GM18873 (cell line): ENCODE measurements at regions not wholly inside any gene's neighbourhood (a gene's known extent, or its start where the extent isn't known, plus 50 kb on each side); places are given as distances from the start of the nearest gene placed in this dataset.
"Not testable (repeated sequence)": the region's sequence is repeated elsewhere in the genome, so short reads cannot be mapped to it uniquely, and the experiment has no call there.

Experiments used
- ATAC-seq: cut with Tn5 transposase; IDR thresholded peaks from one replicate; pipeline ENCODE4 v1.9.1; 2021; ENCODE audit warnings: mild to moderate bottlenecking, moderate library complexity, moderate number of reproducible peaks; ENCODE audit not compliant: unreplicated experiment, low FRiP score

DNA sequence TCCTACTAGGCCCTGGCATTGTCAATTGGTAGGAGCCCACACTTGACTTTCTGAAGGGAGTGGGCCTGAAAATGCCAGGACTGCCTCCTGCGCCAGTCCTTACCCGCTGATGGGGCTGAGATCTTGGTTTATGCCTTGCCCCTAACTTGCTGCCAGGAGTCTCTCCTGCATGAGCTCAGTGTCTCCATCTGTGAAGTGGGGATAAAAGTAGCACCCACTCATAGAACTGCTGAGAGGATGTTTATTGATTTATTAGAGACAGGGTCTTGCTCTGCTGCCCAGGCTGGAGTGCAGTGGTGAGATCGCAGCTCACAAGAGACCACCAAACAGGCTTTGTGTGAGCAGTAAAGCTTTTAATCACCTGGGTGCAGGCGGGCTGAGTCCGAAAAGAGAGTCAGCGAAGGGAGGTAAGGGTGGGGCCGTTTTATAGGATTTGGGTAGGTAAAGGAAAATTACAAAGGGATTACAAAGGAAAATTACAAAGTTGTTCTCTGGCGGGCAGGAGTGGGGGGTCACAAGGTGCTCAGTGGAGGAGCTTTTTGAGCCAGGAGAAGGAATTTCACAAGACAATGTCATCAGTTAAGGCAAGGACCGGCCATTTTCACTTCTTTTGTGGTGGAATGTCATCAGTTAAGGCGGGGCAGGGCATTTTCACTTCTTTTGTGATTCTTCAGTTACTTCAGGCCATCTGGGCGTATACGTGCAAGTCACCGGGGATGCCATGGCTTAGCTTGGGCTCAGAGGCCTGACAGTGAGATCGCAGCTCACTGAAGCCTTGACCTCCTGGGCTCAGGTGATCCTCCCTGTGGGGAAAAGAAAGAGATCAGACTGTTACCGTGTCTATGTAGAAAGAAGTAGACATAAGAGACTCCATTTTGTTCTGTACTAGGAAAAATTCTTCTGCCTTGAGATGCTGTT, 93.7 kb downstream of the LSM3 start:
- ATAC-seq: not testable (repeated sequence)

DNA sequence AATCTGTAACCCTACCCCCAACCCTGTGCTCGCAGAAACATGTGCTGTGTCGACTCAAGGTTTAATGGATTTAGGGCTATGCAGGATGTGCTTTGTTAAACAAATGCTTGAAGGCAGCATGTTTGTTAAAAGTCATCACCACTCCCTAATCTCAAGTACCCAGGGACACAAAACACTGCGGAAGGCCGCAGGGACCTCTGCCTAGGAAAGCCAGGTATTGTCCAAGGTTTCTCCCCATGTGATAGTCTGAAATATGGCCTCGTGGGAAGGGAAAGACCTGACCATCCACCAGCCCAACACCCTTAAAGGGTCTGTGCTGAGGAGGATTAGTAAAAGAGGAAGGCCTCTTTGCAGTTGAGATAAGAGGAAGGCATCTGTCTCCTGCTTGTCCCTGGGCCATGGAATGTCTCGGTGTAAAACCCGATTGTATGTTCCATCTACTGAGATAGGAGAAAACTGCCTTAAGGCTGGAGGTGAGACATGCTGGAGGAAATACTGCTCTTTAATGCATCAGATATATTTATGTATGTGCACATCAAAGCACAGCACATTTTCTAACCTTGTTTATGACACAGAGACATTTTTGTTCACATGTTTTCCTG, 94.4 kb downstream of the LSM3 start:
- not testable (repeated sequence) for ATAC-seq

DNA sequence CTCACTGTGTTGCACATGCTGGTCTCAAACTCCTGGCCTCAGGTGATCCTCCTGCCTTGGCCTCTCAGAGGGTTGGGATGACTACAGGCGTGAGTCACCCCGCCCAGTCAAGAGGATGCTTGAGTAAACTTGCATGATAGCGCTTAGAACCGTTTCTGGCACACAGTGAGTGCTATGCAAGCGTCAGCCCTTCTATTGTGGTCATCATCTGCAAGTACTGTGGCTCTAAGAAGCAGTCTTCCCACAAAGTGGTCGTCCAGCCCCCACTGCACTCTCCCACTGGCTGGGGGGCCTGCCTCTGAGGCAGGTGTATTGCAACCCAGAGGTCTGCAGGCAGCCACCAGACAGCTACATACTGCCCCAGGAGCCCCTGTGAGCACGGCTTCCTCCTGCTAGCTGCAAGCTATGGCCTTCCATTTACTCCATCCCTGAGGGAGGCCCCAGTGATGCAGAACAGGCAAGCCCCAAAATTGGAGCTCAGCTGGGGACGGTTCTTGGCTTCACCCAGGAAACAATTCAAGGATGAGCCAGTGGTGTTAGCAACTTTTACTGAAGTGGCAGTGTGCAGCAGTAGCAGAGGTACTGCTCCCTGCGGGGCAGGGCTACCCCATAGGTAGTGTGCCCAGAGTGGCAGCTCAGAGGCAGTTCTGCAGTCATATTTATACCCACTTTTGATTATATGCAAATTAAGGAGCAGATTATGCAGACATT, 95.4 kb downstream of the LSM3 start:
- no peak for ATAC-seq

DNA sequence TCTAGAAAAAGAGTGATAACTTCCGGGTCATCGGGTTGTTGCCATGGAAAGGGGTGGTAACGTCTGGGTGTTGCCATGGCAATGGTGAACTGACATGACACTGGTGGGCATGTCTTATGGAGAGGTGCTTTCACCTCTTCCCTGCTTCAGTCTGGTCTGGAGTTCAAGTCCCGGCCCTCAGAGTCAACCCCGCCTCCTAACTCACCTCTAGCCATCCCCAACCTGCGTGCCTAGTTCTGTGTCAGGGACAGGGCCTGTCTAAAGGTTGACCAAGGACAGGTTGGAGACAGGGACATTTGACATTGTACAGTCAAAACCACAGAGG, 96.0 kb downstream of the LSM3 start:
- ATAC-seq: no peak

DNA sequence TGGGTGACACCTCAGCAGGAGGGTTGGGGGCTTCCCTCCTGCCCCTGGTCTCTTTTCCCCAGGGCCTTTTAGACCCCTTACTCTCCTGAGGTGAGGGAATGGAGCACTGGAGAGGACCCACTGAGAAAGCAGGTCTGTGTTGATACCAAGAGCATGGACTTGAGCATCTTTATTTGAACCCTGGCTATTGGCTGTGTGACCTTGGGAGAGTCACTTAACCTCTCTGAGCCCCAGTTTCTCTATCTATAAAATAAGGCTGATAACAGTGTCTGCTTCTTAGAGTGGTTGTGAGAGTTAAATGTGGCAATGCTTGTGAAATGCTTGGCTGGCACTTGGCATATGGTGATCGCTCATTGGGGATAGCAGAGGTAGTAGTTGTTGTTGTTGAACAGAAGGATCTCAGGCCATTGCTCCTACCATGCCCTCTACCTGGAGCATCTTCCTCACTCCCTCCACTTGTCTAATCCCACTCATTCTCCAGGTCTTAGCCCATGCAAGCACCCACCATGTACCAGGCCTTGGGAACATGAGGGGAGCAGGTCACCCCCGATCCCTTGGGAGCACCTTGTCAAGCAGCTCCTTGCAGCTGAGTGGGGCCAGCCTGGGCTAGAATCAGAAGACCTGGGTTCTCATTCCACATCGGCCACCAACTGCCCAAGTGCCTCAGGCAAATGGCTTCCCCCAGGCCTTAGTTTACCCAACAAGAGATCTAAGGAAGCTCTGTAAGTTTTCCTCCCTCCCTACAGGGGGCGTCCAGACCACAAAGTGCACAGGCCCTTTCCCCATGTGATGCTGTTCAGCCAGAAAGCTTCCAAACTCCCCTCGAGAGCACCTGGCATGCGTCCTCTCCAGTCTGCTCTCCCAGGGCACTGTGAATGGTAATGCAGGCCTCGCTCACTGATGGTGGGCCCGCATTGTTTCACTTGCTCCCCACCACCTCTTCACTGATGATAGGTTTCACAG, 96.7 kb downstream of the LSM3 start:
- ATAC-seq: no peak

DNA sequence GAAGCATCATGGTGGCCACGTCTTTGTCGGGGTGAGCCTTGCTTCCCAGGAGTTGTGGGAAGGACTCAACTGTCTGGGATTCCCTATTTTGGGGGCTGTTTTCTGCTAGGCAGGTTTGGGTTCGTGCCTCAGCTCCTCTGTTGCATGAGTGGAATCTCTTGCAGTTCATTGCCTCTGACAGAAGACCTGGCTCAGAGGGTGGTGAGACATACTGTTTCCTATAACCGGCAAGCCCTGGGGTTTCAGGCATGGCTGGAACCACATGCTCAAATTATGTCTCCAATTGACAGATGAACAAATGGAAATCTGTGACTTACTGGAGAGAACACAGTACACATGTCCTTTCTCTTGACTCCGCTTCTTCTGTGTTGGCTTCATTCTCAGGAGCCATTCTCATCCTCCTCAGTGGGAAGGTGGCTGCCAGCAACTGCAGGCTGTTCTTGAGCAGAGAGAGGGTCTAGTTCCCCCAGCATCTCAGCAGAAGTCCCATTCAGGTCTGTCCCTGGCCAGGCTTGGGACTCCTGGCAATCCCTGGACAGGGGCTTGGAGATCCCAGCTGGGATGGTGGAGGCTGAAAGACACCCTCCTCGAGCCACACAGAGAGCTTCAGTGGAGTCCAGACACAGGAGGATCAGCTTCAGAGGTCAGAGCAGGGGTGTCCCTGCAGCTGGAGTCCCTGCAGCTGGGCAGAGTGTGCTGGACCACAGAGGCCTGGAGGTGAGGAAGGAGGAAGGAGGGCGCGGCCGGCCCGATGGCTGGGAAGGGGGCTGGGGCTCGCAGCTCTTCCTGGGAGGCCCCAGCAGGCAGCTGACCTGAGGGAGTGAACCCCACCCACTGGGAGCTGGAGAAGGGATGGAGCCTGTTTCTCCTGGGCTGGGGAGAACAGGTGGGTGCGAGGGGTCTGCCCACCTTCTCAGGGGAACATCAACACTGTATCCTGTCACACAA, 97.6 kb downstream of the LSM3 start:
- ATAC-seq: no peak

DNA sequence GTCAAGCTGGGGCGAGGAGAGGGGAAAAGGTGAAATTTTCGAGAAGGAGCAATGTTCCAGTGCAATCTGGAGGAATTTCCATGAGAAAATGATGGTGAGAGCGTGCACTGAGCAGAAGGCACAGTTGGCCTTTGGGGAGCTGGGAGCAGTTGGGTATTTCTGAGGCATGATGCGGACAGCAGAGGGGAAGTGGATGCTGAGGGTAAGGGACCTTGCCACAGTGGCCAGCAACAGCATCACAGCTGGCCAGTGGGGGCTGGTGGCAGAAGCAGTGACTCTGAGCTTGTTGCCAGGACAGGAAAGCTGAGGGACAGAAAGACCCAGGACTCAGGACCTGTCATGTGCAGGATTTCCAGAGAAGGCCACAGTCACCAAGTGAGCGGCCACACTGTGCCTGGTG, 98.9 kb downstream of the LSM3 start:
- ATAC-seq: no peak

DNA sequence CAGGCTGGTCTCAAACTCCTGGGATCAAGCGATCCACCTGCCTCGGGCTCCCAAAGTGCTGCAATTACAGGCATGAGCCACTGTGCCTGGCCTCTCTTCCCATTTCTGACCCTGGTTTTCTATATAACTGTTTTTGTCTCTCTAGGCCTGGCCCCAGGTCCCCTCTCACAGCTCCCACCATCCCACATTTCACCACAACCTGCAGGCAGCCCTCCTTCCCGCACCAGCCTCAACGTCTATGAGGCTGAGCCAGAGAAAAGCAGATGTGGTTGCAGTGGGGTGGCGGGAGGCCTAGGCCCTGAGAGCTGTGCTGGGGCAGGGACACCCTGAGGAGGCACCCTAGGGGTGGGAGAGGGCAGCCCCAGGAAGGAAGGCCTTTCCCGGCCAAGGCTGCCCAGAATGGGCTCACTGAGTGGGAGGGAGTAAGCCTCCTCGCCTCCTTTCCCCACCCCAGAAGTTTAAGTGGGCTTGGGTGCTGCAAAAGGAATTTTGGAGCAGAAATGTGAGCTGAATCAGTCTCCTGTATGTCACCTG, 99.7 kb downstream of the LSM3 start:
- no peak for ATAC-seq

DNA sequence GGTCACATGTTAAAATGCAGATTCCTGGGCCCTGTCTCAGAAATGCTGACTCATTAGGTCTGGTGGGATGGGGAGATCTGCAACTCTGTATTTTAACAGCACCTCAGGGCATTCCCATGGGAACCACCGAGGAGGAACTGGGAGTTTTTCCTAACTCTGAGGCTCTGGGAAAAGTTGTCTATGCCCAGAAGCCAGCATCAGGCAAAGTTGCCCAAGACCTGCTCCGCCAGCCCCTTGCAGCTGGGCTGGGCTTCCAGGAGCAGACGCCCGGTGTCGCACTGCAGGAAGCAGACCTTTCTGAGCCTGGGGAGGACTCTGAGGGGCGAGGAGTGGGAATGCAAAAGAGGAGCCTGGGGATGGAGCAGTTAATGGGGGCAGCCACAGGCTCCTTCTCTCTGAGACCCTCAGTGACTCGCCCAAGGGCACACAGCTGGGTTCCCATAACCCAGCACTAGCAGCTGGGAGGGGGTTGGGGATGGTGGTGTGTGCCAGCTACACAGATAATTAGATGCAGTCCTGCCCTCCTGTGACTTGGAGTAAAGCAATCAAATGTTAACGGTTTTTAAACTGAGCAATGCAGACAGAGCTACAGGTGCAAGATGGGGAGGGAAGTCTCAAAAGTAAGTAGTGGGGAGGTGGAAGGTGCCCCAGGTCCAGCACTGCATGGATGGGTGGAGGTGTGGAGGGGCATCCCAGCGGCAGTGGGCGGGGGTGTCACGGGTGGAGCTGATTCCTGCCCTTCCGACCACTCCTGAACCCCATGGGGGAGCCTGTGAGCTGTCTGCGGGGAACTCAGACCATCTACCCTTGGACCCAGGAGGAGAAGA, 100.4 kb downstream of the LSM3 start:
- no peak for ATAC-seq

DNA sequence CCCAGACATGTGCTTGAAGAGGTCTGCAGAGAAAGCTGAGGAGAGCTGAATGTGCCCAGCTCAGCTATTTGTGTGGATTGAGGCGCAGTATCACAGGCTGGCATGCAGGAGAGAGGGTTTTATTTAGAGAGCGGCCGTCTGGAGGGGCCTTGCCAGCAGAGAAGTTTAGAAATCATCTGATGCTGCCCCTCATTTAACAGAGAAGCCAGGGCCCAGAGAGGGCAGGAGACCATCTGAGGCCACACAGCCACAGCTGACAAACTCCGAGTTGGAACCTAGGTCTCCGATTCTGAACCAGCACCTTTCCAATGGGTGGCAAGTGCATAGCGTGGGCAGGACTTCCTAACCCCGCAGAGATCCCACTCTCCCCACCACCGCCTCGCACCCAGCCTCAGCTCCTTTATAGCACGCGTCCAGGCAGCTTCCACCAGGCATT, 101.0 kb downstream of the LSM3 start:
- ATAC-seq: no peak

DNA sequence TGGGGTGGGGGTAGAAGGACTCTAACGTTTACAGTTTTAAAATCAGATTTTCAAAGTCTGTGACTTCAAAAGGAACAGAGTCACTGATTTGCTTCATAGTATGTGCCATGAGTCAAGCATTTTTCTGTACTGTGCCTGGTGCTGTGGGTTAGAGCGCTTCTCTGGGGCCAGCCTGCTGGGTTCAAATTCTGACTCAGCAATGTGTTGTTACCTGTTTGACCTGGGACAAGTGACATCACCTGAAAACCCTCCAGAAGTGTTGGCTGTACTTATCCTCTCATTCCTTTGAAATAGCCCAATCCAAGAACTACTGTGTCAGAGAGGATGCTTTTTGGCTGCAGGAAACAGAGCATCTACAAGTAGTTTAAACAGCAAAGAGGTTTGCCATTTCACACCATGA, 101.7 kb downstream of the LSM3 start:
- ATAC-seq: no peak

DNA sequence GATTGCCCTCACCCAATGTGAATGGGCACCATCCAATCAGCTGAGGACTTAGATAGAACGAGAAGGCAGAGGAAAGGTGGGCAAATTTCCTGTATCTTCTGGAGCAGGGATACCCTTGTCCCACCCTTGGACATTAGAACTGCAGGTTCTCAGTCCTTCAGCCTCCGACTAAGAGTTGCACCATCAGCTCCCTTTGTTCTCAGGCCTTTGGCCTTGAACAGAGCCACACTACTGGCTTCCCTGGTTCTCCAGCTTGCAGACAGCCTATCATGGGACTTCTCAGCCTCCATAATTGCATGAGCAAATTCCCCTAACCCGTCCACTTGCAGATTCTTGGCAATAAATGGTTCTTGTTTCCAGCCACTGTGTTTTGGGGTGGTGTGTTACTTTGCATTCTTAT, 102.4 kb downstream of the LSM3 start:
- no peak for ATAC-seq

DNA sequence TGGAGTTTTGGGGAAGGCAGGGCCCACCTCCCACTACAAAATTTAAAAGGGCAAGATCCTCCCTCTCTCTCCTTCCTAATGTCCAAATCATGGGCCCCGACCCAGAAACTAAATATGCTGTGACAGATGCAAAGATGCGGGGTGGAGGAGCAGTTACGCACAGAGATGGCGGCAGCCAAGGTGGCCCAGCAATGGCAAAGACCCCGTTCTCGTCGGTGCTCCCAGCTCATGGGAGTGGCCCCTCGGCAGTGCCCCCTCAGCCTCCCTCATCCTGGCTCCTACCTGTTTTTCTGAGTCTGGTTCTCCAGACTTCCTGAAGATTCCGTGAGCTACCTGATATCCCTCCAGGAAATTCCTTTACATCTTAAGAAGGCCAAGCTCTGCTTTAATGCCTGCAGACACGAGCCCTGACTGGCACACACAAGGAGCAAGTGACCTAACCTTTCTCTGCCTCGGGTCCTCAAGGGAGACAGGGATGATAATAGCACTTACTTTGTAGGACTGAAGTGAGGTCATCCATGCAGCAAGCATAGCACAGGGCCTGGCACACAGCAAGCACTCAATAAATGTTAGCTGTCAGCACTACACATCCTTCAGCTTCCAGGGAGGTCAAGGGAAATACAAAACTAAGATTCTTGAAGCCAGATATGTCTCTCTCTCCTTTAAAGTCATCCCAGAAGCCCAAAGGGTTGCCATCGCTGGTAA, 103.5 kb downstream of the LSM3 start:
- ATAC-seq: no peak

DNA sequence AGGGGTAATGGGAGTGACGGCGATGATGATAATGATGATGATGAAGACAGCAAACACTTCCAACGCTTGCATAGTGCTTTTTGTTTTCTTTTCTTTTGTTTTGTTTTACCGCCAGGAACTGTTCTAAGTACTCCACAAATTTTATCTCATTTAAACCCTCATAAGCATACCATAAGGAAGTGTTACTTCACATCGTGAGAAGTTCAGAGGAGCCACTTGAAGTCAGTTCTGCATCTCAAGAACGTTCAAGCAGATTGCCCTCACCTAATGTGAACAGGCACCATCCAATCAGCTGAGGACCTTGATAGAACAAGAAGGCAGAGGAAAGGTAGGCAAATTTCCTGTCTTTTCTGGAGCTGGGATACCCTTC, 104.1 kb downstream of the LSM3 start:
- ATAC-seq: no peak

DNA sequence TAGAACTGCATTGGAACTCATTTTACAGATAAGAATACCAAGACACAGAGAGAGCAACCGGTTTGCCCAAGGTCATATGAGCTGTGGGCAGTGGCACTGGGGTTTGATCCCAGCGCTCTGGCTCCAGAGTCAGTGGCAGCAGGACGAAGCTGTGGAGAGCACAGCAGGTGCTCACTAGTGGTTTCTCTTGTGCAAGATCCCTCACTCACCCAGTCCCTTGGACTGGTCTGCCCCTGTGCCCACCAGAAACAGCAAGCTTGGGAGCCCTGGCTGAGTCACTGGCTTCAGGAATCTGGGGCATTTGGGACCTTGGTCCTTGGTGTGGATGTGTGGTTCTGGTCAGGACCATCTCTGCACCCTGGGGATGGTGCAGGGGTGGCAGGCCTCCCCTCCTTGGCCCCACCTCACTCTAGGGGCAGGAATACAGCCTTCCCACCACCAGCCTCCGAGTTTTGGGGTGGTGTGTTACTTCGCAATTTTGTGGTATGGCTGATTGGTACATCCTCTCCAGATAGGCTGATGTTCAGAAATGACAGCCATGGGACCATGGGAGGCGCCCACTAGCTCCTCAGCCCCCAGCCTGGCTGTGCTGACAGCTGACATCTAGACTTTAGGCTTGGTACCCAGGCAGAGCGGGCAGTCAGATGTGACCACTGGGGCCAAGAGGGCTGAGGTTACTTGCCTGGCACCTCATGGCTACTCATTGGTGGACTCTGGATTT, 104.6 kb downstream of the LSM3 start:
- ATAC-seq: no peak

DNA sequence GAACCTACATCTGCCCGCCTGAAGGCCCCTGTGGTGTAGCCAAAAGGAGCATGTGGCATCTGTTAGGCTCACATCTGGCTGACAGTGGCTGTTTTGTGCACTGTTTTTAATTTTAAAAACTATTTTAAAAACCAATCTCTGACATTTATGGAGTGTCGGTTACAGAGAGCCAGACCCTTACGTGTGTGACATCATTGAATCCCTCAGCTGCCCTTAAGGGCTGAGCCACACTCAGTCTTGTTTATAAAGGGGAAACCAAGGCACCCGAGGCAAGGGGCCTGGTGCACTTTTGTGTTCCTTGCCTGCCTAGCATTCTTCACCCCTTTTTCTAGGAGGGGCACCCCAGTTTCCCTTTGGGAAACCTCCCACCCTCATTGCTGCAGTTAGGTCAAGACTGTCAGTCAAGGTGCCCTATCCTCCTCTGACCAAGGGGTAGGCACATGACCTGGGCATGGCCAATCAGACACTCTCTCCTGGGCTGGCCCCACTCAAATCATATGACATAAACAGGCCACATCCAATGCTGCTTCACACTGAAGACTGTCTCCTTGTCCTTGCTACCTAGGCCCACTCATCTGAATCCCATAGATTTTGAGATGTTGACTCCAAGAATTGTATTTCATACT, 105.3 kb downstream of the LSM3 start:
- ATAC-seq: no peak
